ENCODE measurements at regions not wholly inside any gene's neighbourhood (a gene's known extent, or its start where the extent isn't known, plus 50 kb on each side); places are given as distances from the start of the nearest gene placed in this dataset.
A peak's percentile ranks its signal among the peaks of the same experiment; 100 is the strongest.

- DNase-seq (ENCODE audit: low read depth): no peak
Measured at GRCh38 chr6:14834851-14835530, 410.9 kb upstream of the JARID2 start.

- no peak for DNase-seq (ENCODE audit: low read depth)
Measured at GRCh38 chr6:14837435-14837834, 408.4 kb upstream of the JARID2 start.

GRCh38 chr6:14838133-14838583, 407.7 kb upstream of the JARID2 start:
- DNase-seq (ENCODE audit: low read depth): no peak

GRCh38 chr6:14841901-14842421, 403.9 kb upstream of the JARID2 start:
- peak; percentile 22 for DNase-seq (ENCODE audit: low read depth)

- DNase-seq (ENCODE audit: low read depth): no peak
Measured at GRCh38 chr6:14844411-14844810, 401.5 kb upstream of the JARID2 start.

GRCh38 chr6:14848019-14848418, 397.9 kb upstream of the JARID2 start:
- no peak for DNase-seq (ENCODE audit: low read depth)

- no peak for DNase-seq (ENCODE audit: low read depth)
Measured at GRCh38 chr6:14849185-14849584, 396.7 kb upstream of the JARID2 start.

GRCh38 chr6:14851281-14851680, 394.6 kb upstream of the JARID2 start:
- no peak for DNase-seq (ENCODE audit: low read depth)

- DNase-seq (ENCODE audit: low read depth): no peak
Measured at GRCh38 chr6:14852375-14852774, 393.5 kb upstream of the JARID2 start.

GRCh38 chr6:14856177-14856576, 389.7 kb upstream of the JARID2 start:
- DNase-seq (ENCODE audit: low read depth): no peak

- DNase-seq (ENCODE audit: low read depth): no peak
Measured at GRCh38 chr6:14857001-14857400, 388.9 kb upstream of the JARID2 start.

GRCh38 chr6:14857501-14857900, 388.4 kb upstream of the JARID2 start:
- DNase-seq (ENCODE audit: low read depth): no peak

- no peak for DNase-seq (ENCODE audit: low read depth)
Measured at GRCh38 chr6:14858808-14859207, 387.1 kb upstream of the JARID2 start.

- DNase-seq (ENCODE audit: low read depth): no peak
Measured at GRCh38 chr6:14860774-14861173, 385.1 kb upstream of the JARID2 start.

- DNase-seq (ENCODE audit: low read depth): no peak
Measured at GRCh38 chr6:14861491-14861943, 384.4 kb upstream of the JARID2 start.

GRCh38 chr6:14862845-14863244, 383.0 kb upstream of the JARID2 start:
- DNase-seq (ENCODE audit: low read depth): no peak

GRCh38 chr6:14863902-14864850, 381.7 kb upstream of the JARID2 start:
- no peak for DNase-seq (ENCODE audit: low read depth)

GRCh38 chr6:14865531-14866100, 380.3 kb upstream of the JARID2 start:
- peak; percentile 35 for DNase-seq (ENCODE audit: low read depth)

GRCh38 chr6:14867802-14868201, 378.1 kb upstream of the JARID2 start:
- DNase-seq (ENCODE audit: low read depth): no peak

- peak; percentile 58 for DNase-seq (ENCODE audit: low read depth)
Measured at GRCh38 chr6:14871221-14871620, 374.6 kb upstream of the JARID2 start.

GRCh38 chr6:14873101-14873500, 372.8 kb upstream of the JARID2 start:
- no peak for DNase-seq (ENCODE audit: low read depth)

GRCh38 chr6:14873781-14874441, 372.0 kb upstream of the JARID2 start:
- DNase-seq (ENCODE audit: low read depth): no peak

All from Daoy (cell line).